DMS153 treated with DMSO at 0.1 percent for 48 hours (cell line): ENCODE measurements at regions not wholly inside any gene's neighbourhood (a gene's known extent, or its start where the extent isn't known, plus 50 kb on each side); places are given as distances from the start of the nearest gene placed in this dataset.

Experiments
- DNase-seq: peaks from one replicate; lab custom pipeline; 2025; ENCODE audit not compliant: unreplicated experiment; lab: John Stamatoyannopoulos, UW

GRCh38 chr2:81706856-81707255 is 1402.3 kb upstream of the LRRTM1 start:
- DNase-seq, result no peak

- DNase-seq, result no peak
Observed at GRCh38 chr2:81703831-81704230, 1399.3 kb upstream of the LRRTM1 start.

DNA sequence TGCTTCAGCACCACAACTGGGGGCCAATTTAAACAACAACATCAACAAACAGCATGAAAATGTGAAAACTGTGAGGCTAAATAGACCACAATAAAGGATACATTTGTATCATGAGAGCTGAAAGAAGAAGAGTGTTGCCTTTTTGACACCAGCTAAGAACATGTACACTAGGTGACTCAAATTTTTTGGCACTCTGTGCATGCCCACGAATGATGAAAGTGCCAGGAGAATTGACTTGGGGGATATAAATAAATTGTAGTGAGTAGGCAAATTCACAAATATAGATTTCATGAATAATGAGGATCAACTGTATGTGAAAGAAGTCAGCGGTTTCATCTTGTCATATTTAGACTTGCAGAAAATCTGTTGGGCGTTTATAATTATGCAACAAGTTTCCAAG is 1388.0 kb upstream of the LRRTM1 start:
- DNase-seq, result no peak

DNA sequence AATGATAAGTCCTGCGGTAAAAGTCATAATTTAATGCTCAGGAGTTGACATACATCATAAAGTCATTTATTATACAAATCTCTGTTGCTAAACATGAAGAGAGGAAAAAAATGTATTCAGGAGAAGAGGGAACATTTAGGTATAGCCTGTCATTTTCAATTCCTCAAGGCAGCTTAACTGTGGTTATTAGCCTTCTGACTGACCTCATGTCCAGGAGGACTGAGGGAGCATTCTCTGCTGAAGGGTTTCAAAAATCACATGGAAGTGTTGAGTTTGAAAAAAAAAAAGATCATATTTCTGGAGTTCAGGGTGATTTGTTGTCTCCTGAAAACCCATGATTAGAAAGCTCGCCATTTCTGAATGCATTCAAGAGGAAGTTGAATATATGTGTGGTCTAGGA is 1371.1 kb upstream of the LRRTM1 start:
- DNase-seq, result no peak

DNA sequence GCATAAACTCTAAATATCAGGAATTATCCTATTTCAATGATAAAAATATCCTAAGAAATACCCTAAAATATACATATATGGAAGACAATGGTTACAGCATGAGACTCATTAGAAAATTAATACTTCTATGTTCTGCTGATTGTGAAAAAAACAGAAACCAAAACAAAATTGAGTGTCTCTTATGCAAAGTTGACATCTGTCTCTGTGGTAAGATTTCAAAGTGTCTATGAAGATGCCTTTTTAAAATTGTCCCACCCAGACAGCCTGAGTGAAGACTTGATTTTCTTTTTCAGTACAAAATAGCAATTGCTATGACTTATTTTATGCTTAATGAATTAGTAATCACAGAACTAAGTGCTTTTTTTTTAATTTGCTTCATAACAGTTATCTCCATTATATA is 1368.4 kb upstream of the LRRTM1 start:
- no peak for DNase-seq

DNA sequence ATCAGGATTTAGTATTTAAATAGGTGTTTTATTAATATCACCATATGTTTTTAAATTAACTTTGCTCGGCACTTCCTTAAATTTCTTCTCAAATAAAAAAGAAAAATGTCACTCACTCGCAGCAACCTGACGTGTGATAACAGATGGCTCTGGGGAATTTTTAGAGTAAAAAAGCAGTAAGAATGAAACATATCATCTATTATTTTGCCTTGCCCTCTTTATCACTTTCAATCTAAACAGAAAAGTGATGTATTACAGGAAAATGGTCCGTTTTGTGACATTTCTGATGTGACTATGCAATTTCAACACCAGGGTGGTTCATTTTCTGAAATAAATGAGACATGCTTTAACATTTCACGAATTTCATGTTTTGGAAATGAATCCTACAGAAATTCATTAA is 1368.0 kb upstream of the LRRTM1 start:
- DNase-seq, result no peak

DNA sequence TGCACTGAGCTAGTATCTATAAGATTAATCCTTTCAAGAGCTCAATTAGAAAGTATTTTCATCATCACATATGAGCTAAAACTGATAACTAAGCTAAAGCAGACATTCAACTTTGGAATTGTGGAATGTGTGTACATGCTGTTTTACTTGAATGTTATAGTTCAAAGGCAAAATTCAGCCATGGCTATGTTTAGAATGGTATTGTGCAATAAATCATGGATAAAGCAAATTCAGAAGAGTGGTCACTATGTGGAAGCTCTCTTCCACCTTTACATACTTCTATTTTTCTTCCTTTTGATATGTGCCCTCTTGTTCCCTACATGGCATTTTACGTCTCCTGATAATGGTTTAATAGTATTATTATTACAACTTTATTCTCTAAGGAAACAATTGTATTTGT is 1366.3 kb upstream of the LRRTM1 start:
- no peak for DNase-seq

DNA sequence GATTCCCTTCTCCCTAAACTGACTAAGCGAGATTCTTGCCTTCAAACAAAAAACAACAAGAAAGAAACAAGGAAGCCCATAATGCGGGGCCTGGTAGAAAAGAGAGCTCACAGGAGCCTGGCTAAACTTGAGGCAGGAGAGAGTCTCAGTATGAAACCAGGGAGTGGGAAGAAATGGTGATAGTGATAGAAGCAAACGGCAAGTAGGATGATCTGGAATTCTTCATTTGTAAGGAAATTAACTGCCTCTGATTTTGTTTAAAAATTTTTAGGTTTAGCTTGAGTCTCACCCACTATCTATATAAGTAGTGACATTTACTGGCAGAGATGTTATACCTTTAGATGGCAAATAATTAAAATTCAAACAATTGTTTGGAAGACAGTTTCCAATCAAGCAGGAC is 1356.5 kb upstream of the LRRTM1 start:
- DNase-seq, result no peak

DNA sequence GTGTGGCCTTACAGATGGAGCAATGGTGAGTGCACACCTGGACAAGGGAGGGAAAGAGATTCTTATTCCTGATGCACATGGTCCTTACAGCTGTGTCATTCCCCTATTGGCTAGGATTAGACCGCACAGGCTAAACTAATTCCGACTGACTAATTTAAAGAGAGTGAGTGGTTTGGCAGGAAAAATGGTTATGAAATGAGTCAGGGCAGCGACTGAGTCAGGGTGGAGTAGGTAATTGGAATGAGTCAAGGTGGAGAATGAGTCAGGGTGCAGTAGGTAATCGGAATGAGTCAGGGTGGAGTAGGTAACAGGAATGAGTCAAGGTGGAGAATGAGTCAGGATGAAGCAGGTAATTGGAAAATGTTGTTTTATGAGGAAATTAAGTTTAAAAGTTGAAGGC is 1353.7 kb upstream of the LRRTM1 start:
- DNase-seq, result no peak

DNA sequence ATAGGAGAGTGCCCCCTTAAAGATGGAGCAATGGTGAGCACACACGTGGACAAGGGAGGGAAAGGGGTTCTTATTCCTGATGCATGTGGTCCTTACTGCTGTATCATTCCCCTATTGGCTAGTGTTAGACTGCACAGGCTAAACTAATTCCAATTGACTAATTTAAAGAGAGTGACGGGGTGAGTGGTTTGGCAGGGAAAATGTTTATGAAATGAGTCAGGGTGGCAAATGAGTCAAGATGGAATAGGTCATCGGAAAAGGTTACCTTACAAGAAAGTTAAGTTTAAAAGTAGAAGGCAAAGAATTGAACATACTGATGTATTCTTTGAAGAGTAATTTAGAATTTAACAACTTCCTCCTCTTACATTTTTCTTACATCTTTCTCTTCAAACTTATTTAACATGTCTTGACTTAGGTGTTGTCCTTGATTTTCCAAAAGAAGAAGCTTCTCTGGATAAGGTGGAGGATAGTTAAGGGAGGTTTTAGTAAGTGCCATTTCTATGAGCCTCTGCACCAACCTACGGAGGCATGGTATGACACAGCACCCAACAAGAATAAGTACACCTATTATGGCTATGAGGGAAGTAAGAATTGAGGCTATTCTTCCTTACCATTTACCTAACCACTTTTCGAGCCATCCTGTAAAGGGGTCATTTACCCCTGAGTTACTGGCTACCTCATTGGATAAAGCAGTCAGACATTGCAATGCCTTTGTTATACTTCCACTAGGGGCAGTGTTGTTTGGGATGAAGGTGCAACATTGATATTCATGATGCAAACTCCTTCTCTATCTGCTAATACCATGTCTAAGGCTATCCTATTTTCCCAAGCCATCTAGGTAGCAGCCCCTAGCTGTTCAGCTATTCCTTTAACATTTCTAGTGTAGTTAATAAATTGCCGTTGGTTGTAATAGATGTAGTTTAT is 1345.8 kb upstream of the LRRTM1 start:
- DNase-seq, result no peak

DNA sequence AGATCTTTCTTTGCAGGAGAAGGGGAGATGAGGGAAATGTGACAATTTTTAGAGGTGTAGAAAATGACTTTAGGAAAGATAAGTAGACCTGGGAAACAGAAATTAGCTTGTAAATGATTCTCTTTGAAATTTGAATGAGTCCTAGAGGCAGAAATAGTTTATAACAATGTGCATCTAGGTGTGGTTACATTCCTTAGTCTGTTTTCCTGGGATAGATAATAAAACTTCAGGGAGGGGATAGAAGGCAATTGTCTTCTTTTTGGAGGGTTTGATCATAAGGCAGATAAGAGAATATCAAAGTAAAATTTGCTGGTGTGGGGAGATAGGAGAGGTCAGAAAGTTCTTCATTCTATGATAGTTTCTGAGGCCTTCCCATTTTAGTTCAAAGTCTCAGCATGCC is 1344.3 kb upstream of the LRRTM1 start:
- DNase-seq, result no peak

DNA sequence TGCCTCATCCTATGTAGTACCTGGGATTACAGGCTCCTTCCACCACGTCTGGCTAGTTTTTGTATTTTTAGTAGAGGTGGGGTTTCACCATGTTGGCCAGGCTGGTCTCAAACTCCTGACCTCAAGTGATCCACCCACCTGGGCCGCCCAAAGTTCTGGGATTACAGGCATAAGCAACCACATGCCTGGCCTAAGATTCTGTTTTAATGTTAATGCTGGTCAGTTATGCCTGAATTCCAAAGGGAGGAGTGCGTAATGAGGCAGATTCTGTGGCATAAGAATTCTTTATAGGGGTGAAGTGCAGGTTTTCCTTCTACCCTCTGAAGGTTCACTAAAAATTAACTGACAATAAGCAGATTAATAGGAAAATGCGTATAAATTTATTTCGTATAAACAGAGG is 1343.8 kb upstream of the LRRTM1 start:
- no peak for DNase-seq

- DNase-seq, result no peak
Observed at GRCh38 chr2:81647715-81648230, 1343.2 kb upstream of the LRRTM1 start.

- DNase-seq, result no peak
Observed at GRCh38 chr2:81645745-81646301, 1341.3 kb upstream of the LRRTM1 start.

GRCh38 chr2:81644189-81644588 is 1339.6 kb upstream of the LRRTM1 start:
- no peak for DNase-seq

DNA sequence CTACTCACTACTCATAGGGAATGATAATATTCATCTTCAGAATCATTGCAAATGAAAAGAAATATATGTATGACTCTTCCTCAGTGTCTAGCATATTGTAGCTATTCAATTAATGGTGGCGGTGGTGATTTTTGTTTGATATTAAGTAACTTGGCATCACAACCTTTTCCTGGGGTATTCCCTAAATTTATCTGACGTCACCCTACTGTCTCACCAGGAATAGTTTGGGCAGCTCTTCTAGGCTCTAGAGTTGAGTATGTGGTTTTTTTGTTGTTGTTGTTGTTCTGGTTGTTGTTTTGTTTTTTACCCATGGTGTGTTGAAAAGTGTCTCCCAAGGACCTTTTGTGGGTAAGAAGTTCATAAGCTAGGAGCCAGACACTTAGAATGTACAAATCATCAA is 1320.3 kb upstream of the LRRTM1 start:
- DNase-seq, result no peak

DNA sequence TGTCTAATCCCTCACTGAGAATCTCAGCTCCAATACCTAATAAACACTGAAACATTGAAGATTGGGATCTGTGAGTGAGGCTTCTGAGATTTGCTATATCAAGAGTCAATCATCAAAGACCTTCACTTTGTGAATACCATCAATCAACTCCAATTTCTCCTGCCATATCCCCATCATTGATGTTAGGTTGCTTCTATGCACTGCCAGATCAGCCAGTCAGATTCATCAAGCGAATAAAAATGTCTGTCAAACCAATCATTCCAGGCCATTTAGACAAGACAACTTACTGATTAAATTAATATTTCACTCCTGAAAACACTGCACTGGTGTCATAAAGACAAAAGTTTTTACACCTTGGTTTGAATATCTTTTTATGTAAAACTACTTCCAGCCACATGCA is 1295.5 kb upstream of the LRRTM1 start:
- DNase-seq, result no peak

DNA sequence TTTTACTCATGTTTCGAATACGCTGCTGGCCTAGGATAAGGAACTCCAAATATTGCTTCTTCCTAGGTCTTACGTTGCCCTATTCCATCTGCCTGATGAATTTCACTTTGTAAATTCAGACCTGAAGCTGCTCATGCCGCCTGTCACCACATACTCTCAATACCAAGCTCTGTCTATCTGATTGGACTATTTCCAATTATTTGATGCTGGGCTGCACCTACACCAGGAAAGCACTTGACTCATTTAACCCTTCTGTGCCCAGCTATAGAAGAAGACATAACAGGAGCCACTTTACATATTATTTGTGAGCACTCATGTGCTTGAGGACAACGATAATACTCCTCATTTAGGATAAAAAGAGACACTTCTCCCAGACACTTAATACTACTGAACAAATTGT is 1293.9 kb upstream of the LRRTM1 start:
- no peak for DNase-seq

DNA sequence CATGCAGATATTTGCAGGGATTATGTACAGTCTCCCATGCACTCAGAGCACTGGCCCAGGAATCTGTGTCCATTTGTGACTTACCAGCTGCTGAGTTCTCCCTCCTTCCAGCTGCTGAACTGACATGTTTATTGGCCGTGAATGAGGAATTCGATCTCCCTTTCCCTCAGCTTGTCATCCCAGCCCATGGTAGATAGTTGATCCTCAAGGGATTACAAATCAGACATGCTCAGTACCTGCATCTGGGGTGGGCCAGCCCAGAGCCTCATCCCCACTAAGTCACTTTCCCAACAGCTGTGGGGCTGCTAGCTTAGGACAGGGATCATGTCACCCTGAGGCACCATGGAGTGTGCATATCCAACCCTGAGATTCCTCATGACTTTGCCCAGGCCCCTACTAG is 1284.9 kb upstream of the LRRTM1 start:
- DNase-seq, result no peak

GRCh38 chr2:81583311-81584108 is 1279.0 kb upstream of the LRRTM1 start:
- no peak for DNase-seq

DNA sequence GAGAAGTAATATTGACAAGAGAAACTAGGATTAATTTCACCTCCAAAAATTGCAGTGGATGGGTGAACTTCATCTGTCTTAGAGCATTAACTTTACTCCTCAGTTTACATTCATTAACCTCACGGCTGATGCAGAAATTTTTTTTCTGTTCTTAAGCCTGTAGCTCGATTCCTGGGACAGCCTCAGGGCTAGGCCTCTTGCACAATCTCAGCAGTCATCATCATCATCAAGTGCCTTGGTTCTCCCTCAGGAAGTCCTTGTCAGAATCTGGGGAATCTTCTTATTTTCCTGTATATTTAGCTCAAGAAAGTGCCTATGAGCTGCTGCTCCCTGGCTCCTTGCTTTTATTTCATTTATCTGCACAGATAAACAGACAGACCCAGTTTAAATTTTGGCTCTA is 1272.2 kb upstream of the LRRTM1 start:
- DNase-seq, result no peak
